Stimulated activated CD4-positive, alpha-beta T cell treated with anti-CD3 and anti-CD28 coated beads, Interleukin-4, amount 100 ng/mL, for 48 hours (primary cell): ENCODE measurements at regions not wholly inside any gene's neighbourhood (a gene's known extent, or its start where the extent isn't known, plus 50 kb on each side); places are given as distances from the start of the nearest gene placed in this dataset.
"Not testable (repeated sequence)": the region's sequence is repeated elsewhere in the genome, so short reads cannot be mapped to it uniquely, and the experiment has no call there.

Experiments
- DNase-seq, 2 donors: peaks; one replicate each; pipeline ENCODE4 v3.0.0-alpha.2; 2020; ENCODE audit warnings: low read depth in 2 of 2

- no peak for DNase-seq
Observed at GRCh38 chr6:101113468-101114260, 232.5 kb upstream of the ASCC3 start.

DNA sequence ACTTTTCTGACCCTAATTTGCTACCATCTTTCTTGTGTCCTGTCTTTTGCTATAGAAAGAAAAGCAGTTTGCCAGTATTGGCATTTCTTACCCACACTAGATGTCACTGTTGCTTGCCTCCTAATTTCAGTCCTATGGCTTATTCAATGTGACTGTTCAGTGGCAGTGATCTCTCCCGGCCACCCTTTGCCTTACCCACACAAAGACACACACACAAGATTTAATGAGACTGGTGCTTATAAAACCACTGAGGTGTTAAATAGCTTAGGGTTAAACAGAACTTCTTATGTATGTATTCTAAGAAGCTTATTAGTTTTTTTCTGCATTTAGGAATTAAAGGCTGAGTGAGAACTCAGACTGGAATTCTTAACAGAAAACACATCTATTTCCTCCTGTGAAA lies 233.6 kb upstream of the ASCC3 start:
- DNase-seq: no peak

GRCh38 chr6:101116337-101116736 lies 235.2 kb upstream of the ASCC3 start:
- no peak for DNase-seq

DNA sequence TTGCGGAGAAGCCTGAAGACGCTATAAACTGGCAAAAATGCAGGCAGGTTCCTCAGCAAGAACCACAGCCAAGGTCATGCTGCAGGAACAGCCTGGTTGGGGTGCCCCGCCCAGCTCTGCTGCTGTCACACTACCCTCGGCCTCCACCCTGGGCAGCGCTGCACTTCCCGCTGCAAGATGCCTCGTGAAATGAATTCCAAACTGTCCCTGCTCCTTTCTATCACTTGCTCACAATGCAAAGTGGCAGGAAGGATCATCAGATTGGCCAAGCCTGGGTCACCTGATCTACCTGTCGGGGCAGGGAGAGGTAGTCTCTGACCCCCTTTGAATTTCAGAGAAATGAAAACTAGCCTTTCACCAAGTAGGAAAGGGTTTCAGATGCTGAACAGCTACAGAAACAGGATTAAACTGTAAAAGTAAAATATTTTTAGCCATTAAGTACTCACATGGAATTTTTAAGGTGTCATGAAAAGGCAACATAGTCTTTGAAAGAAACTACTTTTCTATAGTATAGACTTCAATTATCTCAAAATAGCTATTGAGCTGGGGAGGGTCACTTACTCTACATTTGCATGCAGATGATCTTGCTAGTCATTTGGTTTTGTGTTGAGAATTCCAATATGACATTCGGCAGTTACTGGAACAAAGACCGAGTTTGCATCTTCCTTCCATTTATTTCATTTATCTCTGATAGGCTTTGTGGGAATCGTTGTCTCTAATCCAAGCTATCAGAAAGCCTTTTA lies 236.4 kb upstream of the ASCC3 start:
- no peak for DNase-seq

- no peak for DNase-seq
Observed at GRCh38 chr6:101118136-101118396, 236.9 kb upstream of the ASCC3 start.

GRCh38 chr6:101120747-101121146 lies 239.6 kb upstream of the ASCC3 start:
- DNase-seq: no peak

DNA sequence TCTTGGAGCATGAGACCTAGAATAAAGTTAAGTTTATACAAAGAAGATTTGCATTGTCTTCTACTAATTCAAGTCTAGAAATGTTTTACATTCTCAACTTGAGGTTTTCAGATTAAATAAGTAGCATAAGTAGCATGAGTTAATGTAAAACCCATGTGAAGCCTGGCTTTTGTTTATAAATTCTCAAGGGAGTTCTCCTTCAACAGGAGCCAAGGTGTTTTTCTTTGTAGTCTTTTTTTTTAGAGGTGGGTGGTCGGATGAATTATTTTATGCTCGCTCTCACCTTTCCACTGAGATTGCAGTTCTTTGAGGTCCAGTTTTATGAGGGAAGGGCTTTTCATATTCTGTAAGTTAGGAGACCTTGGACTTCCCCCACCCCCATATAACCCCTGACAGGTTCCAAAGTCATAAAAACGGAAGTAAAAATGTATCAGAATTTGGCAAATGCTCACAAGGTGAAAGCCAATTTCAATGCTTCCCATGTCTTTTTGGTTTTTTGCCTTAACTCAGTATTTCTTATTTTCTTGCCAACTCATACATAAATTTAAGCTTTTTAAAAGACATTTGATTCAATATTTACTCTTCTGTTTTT lies 244.3 kb upstream of the ASCC3 start:
- no peak for DNase-seq

- DNase-seq: no peak
Observed at GRCh38 chr6:101126501-101126900, 245.4 kb upstream of the ASCC3 start.

DNA sequence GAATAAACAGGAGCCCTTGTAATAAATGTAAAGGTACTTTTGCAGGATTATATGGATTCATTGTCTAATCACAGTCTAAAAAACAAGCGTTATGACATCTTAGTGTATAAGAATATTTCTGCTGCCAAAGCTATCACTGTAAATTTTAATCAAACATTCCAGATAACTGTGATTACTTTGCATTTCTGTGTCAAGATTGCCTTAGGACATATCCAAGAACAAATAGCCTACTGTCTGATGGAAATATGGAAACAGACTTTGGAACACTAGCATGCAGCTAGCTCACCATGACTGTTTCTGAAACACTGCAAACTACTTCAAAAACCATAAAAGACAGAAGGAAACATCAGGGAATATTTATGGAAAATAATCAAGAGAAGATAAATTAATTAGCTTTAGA lies 248.7 kb upstream of the ASCC3 start:
- no peak for DNase-seq

DNA sequence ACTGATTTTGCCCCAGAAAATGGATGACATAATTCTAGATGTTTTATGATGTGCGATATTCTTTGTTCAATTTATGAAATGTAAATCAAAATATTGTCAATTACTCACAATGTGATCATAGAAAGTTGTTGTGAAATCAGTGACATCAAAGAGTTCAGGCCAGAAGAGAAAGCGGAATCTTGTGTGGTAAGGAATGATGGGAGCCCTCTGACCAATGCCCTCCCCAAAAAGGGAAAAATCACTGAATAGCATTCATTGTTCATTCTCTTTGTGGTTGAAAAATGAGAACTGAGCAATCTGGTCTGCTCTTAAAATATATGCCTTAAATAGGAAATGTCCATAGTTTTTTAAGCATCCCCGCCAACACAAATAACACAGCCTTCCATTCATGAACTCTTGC lies 247.1 kb upstream of the GRIK2 start:
- DNase-seq: no peak

- no peak for DNase-seq
Observed at GRCh38 chr6:101150226-101150625, 243.3 kb upstream of the GRIK2 start.

DNA sequence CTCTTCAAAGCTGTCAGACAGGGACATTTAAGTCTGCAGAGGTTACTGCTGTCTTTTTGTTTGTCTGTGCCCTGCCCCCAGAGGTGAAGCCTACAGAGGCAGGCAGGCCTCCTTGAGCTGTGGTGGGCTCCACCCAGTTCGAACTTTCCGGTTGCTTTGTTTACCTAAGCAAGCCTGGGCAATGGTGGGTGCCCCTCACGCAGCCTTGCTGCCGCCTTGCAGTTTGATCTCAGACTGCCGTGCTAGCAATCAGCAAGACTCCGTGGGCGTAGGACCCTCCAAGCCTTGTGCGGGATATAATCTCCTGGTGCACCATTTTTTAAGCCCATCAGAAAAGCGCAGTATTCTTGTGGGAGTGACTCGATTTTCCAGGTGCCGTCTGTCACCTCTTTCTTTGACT lies 235.9 kb upstream of the GRIK2 start:
- not testable (repeated sequence) for DNase-seq

DNA sequence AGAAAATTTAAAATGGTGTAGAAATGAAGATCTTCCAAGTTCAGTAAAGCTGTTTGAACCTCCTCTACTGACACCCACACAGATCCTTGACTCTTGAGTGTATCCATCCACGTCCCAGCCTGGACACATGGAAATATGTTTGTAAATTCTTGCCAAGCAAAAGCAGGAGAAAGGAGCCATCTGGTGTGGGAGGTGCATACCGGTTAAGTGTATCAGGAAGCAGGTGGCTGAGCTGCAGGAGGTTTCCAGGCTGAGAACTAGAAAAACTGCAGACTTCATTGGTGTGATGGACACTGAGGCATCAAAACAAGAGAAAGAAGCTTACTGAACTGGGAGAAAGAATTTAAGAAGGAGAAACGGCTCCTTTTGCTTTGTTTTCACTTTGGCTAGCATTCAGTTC lies 229.9 kb upstream of the GRIK2 start:
- no peak for DNase-seq

GRCh38 chr6:101167638-101168037 lies 225.9 kb upstream of the GRIK2 start:
- DNase-seq: no peak

GRCh38 chr6:101171049-101171448 lies 222.5 kb upstream of the GRIK2 start:
- DNase-seq: not testable (repeated sequence)

DNA sequence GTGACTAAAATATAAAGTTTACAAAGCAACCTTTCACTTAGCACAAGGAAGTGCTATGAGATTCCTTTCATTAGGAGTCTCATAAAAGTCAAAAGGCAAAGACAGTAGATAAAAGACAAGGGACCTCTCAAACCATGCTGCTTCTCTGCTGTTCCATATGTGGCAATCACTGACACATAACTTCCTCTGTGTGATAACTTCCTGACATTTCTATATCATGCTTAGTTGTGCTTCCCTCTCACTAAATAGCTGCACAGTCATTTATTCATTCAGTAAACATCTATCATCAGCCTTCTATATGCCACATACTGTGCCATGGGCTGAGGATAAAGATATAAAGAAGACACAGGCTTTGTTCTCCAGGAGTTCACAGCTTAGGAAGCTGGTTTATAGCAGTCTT lies 214.8 kb upstream of the GRIK2 start:
- DNase-seq: no peak

DNA sequence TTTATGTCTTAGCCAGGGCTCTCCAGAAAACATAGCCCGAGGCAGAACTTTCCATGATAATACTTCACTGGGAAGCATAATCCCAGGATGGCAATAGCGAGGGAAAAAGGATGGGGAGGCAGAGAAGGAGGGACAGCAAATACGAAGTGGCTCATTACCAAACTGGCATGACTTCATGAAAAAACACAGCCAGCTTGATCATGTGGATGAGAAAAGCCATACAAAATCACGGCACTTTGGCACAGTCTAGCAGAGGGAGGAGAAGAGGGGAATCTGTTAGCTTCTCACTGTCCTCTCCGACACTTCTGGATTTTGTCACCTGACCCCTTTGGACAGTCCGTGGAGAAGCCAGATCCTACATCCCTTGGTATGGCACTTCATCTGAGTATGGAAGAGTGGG lies 212.5 kb upstream of the GRIK2 start:
- DNase-seq: no peak

- DNase-seq: not testable (repeated sequence)
Observed at GRCh38 chr6:101188285-101188798, 205.2 kb upstream of the GRIK2 start.

- DNase-seq: no peak
Observed at GRCh38 chr6:101195588-101195987, 197.9 kb upstream of the GRIK2 start.

DNA sequence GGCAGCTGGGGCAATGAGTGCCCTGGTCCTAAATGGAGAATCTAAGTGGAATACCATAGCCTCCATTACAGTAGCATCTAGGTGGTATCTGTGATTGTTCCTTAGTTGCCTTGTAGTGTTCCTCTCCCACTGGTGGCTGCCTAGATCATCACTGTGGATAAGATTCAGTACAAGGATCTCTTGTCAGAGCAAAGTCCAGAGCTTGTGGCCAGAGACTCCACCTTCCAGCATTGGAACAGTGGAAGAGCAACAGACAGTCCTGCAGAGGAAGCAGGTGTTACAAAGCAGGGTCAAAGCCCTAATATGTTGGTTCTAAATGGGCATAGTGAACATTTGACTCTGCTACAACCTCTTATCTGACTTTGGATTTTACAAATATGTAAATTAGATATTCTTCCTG lies 194.1 kb upstream of the GRIK2 start:
- DNase-seq: no peak

GRCh38 chr6:101202867-101203374 lies 190.6 kb upstream of the GRIK2 start:
- DNase-seq: no peak

- DNase-seq: no peak
Observed at GRCh38 chr6:101203664-101204063, 189.8 kb upstream of the GRIK2 start.

DNA sequence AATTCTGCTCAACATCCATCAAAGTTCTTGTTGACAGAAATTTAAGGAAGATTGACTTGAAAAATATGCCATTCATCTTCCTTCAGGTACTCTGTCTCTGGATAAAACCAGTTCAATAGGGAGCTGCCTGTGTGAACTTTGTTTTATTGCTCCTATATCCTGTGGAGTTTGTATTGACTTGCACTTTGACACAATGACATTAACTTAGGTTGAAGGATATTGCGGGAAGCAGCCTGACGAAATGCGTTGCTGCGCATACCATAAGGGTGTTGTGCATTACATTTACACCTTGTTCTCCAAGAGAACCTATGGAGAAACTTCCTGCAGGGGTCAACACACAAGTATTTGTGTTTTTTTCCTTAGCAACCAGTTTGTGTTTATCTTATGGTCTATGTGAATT lies 185.4 kb upstream of the GRIK2 start:
- DNase-seq: no peak
